Left lung (tissue), 4 donors: ENCODE measurements at regions not wholly inside any gene's neighbourhood (a gene's known extent, or its start where the extent isn't known, plus 50 kb on each side); places are given as distances from the start of the nearest gene placed in this dataset.

ENCODE experiments used
- ATAC-seq: fragments of 200-7000 bp; cut with Tn5 transposase; one replicate; pipeline ENCODE4 v1.9.1; 2020; ENCODE audit warnings: moderate library complexity
- DNase-seq, 4 donors: peaks; one replicate each; pipeline ENCODE4 v3.0.0-alpha.2; 2013 to 2020
- H3K27ac ChIP-seq, 2 donors: fragments of 200-600 bp; sonication (generic) in 1 of 2; one replicate each; pipeline versions ENCODE4 v1.5.0 to v1.8.0; 2020 to 2021
- H3K27me3 ChIP-seq, 2 donors: fragments of 200-600 bp; sonication (generic) in 1 of 2; one replicate each; pipeline versions ENCODE4 v1.5.0 to v1.8.0; 2020 to 2021
- H3K36me3 ChIP-seq, 2 donors: fragments of 200-600 bp; sonication (generic) in 1 of 2; one replicate each; pipeline versions ENCODE4 v1.5.0 to v1.8.0; 2020 to 2021
- H3K4me1 ChIP-seq, 2 donors: fragments of 200-600 bp; one replicate each; pipeline ENCODE4 v1.8.0; 2021
- H3K4me3 ChIP-seq, 2 donors: fragments of 200-600 bp; sonication (generic) in 1 of 2; one replicate each; pipeline versions ENCODE4 v1.5.0 to v1.8.0; 2020 to 2021; ENCODE audit warnings: mild to moderate bottlenecking in 1 of 2
- H3K9me3 ChIP-seq, 2 donors: fragments of 200-600 bp; sonication (generic) in 1 of 2; one replicate each; pipeline versions ENCODE4 v1.5.0 to v1.8.0; 2020 to 2021
- CTCF ChIP-seq, 2 donors: fragments of 200-600 bp; sonication (generic) in 1 of 2; IDR thresholded peaks; one replicate each; pipeline versions ENCODE4 v1.5.0 to v1.8.0; 2021; ENCODE audit warnings: antibody characterized with exemption in 2 of 2
- intact Hi-C, 2 donors: fragments of 100-400 bp; cut with DNase I; formaldehyde crosslinking; loops; one replicate each; pipeline versions ENCODE4 v1.11.2 to v1.14.2; 2022
- donor health status: DM: no; HTN: yes; CAD: no.
- donor health status: DM: no; HTN: no; CAD: no.

GRCh38 chr2:60058781-60059180 is 494.7 kb downstream of the BCL11A start:
- DNase-seq = no peak
- Histone ChIP-seq H3K27me3 (no peaks in the 10 kb centered on the region), H3K27ac (no peak overlapping the region), H3K9me3 (no peaks in the 10 kb centered on the region), H3K36me3 (no peaks in the 10 kb centered on the region), H3K4me1 (no peaks in the 10 kb centered on the region), H3K4me3 (no peak overlapping the region)
- intact Hi-C loops = no loop called here
- no peak for TF ChIP-seq CTCF (IDR thresholded peaks at IDR 0.05)
- no peak for ATAC-seq

- Histone ChIP-seq H3K4me1 (no peaks in the 10 kb centered on the region), H3K27ac (no peak overlapping the region), H3K9me3 (no peaks in the 10 kb centered on the region), H3K4me3 (no peak overlapping the region), H3K36me3 (no peaks in the 10 kb centered on the region), H3K27me3 (no peaks in the 10 kb centered on the region)
- intact Hi-C loops = no loop called here
- DNase-seq = no peak
- ATAC-seq = no peak
- no peak for TF ChIP-seq CTCF (IDR thresholded peaks at IDR 0.05)
These were observed 498.7 kb downstream of the BCL11A start for GRCh38 chr2:60054571-60055340.

- no peak for ATAC-seq
- no peak overlapping the region for H3K4me3 ChIP-seq
- no peak for TF ChIP-seq CTCF (IDR thresholded peaks at IDR 0.05)
- no peaks in the 10 kb centered on the region for H3K27me3 ChIP-seq
- no peak overlapping the region for H3K27ac ChIP-seq
- H3K4me1 ChIP-seq = no peaks in the 10 kb centered on the region
- H3K36me3 ChIP-seq = no peaks in the 10 kb centered on the region
- no peak for DNase-seq
- intact Hi-C loops = no loop called here
- H3K9me3 ChIP-seq = no peaks in the 10 kb centered on the region
These were observed 499.7 kb downstream of the BCL11A start for GRCh38 chr2:60053791-60054190.

- Histone ChIP-seq H3K9me3 (no peaks in the 10 kb centered on the region), H3K36me3 (no peaks in the 10 kb centered on the region), H3K27me3 (no peaks in the 10 kb centered on the region), H3K4me1 (no peaks in the 10 kb centered on the region), H3K4me3 (no peak overlapping the region), H3K27ac (no peak overlapping the region)
- intact Hi-C loops = no loop called here
- DNase-seq (no peak), ATAC-seq (no peak)
- no peak for TF ChIP-seq CTCF (IDR thresholded peaks at IDR 0.05)
These were observed 500.9 kb downstream of the BCL11A start for GRCh38 chr2:60052601-60053000.

GRCh38 chr2:60051991-60052390 is 501.5 kb downstream of the BCL11A start:
- no peaks in the 10 kb centered on the region for H3K9me3 ChIP-seq
- no peak for TF ChIP-seq CTCF (IDR thresholded peaks at IDR 0.05)
- H3K4me1 ChIP-seq = no peaks in the 10 kb centered on the region
- H3K27ac ChIP-seq = no peak overlapping the region
- intact Hi-C loops = no loop called here
- H3K36me3 ChIP-seq = no peaks in the 10 kb centered on the region
- DNase-seq (no peak), ATAC-seq (no peak)
- no peak overlapping the region for H3K4me3 ChIP-seq
- H3K27me3 ChIP-seq = no peaks in the 10 kb centered on the region
